ENCODE measurements at regions not wholly inside any gene's neighbourhood (a gene's known extent, or its start where the extent isn't known, plus 50 kb on each side); places are given as distances from the start of the nearest gene placed in this dataset.
A peak's percentile ranks its signal among the peaks of the same experiment; 100 is the strongest.

DNA sequence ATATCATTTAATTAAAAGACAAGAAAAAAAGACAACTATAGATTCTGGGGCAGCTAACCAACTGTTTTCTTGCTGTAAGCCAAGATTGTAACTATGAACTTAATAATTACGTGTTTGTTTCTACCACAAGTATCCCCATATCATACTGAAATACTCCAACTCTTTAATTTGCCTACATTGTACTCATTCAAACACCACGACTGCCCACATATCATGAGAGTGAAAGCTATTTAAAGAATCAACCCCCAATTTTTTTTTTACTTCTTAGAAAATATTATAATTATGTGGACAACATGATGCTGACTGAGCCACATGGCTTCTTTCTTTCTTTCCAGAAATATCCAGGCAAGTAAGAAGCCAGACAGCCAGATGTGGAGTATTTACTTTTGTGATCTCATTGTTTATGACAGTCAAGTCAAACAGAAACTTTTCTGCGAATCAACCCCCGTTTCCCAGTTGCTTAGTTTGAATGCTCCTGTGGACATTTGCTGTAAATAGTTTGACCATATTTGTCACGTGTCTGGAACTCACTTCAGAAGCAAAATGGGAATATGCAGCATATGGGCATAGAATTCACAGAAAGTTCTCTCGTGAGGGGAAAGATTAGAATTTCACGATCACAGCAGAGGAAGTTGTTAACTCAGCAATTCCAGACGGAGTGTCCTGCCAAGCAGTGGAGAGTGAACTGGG lies 126.8 kb upstream of the PSMD7 start:
- no peak for DNase-seq

DNA sequence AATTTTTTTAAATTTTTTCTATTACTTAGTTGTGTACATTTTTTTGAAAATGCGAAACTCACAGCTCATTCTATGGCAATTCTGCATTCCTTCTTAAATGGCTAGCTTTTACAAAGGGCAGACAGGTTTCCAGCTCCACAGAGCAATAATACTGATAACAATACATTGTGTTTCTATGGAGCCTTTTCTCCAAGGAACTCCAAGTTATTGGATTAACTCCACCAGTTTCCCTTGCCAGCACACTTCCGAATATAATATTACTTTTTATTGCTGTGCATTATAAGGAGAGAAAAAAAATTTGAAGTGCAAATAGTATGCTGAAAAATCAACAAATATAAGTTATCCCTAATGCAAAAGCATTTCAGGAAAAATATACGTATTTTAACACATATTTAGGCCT lies 127.5 kb upstream of the PSMD7 start:
- no peak for DNase-seq

GRCh38 chr16:74168445-74168844 lies 128.2 kb upstream of the PSMD7 start:
- no peak for DNase-seq

DNA sequence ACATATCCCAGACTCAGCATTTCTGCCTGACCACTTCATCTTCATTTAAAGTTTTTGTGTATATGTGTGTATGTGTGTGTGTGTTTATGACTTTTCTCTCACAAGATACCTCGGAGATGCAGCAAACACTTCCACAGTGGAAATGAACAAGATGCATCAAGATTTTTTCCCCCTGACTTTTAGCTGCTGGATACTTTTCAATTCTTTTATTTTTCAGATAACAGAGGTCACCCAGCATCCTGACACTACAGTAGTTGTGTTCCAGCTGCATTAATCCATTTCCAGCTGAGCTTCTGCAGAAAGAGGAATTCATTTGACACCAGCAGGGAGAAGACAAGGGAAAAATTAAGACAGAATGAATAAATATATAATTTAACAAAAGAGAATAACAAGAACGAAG lies 130.2 kb upstream of the PSMD7 start:
- no peak for DNase-seq

DNA sequence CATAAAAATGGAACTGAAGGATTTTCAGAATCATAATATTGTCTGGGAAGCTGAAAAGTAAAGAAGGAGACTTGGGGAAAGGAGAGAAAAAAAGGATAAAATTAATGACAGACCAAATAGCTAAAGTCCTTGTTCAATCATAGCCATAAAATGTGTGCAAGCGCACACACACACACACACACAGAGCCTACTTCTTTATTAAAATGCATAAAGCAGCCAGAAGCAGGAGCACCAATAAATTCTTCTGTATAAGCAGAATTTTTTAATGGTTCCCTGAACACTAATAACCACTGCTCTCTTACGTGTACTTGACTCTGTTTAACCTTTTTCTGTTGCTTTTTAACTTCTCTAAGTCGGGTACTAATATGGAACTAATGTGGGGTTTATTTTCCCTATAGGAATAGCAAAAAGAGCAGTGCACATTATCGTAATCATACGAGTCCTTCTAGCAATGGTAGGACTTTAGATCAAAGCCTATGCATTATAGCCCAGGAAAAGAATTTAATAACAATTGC lies 131.0 kb upstream of the PSMD7 start:
- no peak for DNase-seq

GRCh38 chr16:74160759-74161158 lies 135.9 kb upstream of the PSMD7 start:
- no peak for DNase-seq

- no peak for DNase-seq
Observed at GRCh38 chr16:74153773-74154172, 142.8 kb upstream of the PSMD7 start.

DNA sequence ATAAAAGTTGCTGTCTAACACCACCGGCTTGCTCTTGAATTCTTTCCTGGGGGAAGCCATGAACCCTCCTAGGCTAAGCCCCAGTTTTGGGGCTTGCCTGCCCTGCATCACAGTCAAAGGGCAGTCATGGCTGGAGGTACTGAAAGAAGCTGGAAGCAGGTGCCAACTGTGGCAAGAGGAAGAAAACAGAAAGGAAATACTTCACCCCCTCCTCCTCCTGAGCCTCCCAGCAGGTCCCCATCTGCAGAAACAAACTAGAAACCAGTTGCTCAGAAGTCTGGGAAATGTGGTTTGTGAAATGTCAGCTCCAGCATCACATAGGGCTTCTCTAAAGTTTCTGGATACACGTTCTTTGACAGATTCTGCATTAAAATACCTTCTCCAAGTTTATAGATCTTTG lies 150.0 kb upstream of the PSMD7 start:
- DNase-seq: no peak

DNA sequence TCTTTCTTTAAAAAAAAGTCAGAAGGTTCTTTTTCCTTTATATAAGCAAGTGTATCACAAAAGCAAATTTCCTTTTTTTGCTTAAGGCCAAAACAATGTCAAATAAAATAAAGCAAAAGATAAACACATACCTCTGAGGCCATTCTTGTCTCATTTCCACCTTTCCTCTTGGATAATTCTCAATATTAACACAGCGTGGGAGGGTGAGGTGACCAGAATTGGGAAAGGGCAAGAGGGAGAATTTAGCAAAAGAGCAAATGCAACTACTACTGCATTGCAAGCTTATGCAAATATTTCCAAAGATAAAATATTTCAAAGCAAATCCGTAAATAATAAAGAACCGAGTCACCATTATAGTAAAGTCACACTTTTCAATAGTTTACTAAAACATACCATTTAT lies 153.4 kb upstream of the PSMD7 start:
- DNase-seq: no peak

DNA sequence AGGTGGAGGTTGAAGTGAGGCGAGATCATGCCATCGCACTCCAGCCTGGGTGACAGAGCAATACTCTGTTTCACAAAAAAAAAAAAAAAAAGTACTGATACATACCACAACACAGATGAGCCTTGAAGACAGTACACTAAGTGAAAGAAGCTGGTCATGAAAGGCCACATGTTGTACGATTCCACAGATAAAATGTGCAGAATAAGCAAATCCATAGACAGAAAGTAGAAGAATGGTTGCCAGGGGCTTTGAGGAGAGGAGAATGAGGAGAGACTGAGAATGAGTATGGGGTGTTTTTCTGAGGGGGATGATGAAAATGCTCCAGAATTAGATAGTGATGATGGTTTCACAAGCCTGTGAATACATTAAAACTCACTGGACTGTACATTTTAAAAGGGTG lies 155.6 kb upstream of the PSMD7 start:
- DNase-seq: no peak

DNA sequence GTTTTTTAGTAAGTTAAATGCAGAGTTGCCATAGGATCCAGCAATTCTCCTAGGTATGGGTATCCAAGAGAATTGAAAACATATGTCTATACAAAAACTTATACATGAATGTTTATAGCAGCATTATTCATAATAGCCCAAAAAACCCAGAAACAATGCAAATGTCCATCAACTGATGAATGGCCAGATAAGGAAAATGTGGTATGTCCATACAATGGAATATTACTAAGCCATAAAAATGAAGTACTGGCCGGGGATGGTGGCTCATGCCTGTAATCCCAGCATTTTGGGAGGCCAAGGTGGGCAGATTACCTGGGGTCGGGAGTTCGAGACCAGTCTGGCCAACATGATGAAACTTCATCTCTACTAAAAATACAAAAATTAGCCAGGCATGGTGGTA lies 156.1 kb upstream of the PSMD7 start:
- DNase-seq: no peak

- DNase-seq: no peak
Observed at GRCh38 chr16:74123826-74124225, 172.8 kb upstream of the PSMD7 start.

DNA sequence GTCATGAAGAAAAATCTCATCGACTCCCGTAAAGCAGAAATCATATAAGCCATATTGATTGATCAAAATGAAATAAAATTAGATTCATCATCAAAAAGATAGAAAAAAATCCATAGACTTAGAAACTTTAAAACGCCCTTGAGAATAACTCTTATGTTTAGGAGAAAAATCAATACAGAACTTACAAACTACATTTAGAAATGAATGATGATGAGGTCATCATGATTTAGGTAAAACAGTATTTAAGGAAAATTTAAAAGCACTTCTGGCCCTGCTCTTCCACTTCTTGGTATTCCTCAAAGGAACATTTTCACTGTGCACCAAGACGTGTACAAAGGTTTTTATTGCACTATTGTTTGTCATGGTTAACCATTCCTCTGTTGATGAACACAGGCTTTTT lies 173.4 kb upstream of the PSMD7 start:
- DNase-seq: no peak

DNA sequence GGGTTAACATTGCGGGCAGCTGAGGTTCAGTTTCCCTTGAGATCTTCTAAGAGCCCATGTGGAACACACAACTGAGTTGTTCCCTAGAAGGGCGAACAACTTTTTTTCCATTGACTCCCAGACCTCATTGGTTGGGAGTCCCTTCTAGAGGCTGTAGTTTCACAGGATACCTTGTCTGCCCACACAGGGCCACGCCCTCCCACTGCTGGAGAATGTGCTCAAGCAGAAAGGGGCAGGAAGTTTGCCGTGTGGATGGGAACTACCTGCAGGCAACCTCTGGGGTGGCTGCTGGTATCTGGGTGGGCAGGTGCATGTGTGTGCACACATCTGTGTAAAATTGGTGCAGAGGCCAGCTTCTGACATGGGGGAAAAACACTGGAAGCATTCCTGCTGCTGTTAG lies 178.8 kb upstream of the PSMD7 start:
- no peak for DNase-seq

- DNase-seq: no peak
Observed at GRCh38 chr16:74113545-74113944, 183.1 kb upstream of the PSMD7 start.

- no peak for DNase-seq
Observed at GRCh38 chr16:74111456-74111982, 185.1 kb upstream of the PSMD7 start.

GRCh38 chr16:74107795-74108610 lies 188.6 kb upstream of the PSMD7 start:
- peak; percentile 23 to 38 for DNase-seq

GRCh38 chr16:74104022-74104421 lies 192.6 kb upstream of the PSMD7 start:
- no peak for DNase-seq

DNA sequence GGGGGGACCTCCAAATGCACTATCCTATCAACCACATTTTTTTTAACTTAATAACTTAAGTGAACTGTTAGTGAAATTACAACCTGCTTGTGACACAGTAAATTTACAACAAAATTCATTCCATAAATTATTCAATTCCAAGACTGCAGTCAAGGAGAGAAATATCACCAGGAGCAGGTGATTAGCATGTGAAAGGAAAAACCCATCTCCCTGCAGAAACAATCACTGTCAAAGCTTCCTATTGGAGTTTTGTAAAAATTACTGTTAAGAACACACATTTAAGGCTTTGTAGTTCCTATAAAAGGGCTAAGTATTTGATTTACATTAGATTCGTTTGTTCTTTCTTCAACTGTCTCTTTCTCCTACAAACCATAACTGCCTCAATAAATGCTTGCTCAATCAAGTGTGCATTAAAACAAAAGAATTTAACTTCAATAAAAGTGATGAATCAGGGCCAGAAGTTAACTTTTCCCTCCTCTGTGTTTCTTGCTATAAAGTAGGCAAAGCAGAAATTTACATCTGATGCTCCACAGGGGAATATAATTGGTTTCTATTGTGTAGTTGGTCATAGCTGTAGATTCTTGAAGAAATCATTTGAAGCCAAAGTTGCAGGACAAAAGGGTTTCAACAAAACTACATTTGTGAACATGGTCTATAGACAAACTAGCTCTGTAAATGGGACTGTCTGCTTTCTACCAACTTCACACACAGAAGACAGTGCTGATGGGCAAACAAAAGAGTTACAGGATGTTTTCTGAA lies 195.1 kb upstream of the PSMD7 start:
- no peak for DNase-seq

- peak in 1 of 2 experiments; percentile 49 for DNase-seq
Observed at GRCh38 chr16:74100395-74101326, 196.0 kb upstream of the PSMD7 start.

- DNase-seq: no peak
Observed at GRCh38 chr16:74099530-74099929, 197.1 kb upstream of the PSMD7 start.

DNA sequence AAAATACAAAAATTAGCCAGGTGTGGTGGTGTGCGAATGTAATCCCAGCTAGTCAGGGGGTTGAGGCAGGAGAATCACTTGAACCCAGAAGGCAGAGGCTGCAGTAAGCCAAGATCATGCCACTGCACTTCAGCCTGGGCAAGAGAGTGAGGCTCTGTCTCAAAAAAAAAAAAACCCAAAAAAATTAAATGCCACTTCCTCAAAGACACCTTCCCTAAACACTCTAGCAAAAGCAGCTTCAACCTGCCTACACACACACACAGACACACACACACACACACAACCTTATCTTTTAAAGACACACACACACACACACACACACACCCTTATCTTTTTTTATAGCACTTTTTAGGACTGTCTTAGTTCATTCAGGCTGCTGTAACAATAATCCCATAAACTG lies 201.7 kb upstream of the PSMD7 start:
- no peak for DNase-seq
